ENCODE measurements at regions not wholly inside any gene's neighbourhood (a gene's known extent, or its start where the extent isn't known, plus 50 kb on each side); places are given as distances from the start of the nearest gene placed in this dataset.

GRCh38 chr18:27447451-27447881 is 262.4 kb upstream of the CHST9 start:
- H2AFZ ChIP-seq (ENCODE audit: low read length) = no peak overlapping the region
- DNase-seq = no peak

More at GRCh38 chr18:27447451-27447881, 262.4 kb upstream of the CHST9 start:
- Histone ChIP-seq H4K5ac (ENCODE audit: insufficient read length, low read depth, low read length) (no peak overlapping the region), H2BK5ac (ENCODE audit: insufficient read length, low read length) (no peak overlapping the region), H3K9ac (ENCODE audit: extremely low read depth, insufficient read length, low read length) (no peak overlapping the region), H3K23ac (ENCODE audit: insufficient read length, low read depth, low read length) (no peak overlapping the region), H3K27ac (ENCODE audit: insufficient read length, low read depth, low read length) (no peak overlapping the region), H2BK120ac (ENCODE audit: low read depth, low read length, poor library complexity, severe bottlenecking) (no peak overlapping the region), H3K79me1 (ENCODE audit: insufficient read depth, low read depth, low read length, poor library complexity, severe bottlenecking) (no peaks in the 10 kb centered on the region), H3K9me3 (ENCODE audit: control insufficient read depth, low read depth, low read length) (no peaks in the 10 kb centered on the region), H3K14ac (ENCODE audit: insufficient read depth, low read length) (no peak overlapping the region), H3K79me2 (ENCODE audit: insufficient read depth, low read length) (no peaks in the 10 kb centered on the region), H3K4me1 (ENCODE audit: insufficient read depth, low read length) (no peaks in the 10 kb centered on the region), H3K27me3 (ENCODE audit: insufficient read depth, low read length) (no peaks in the 10 kb centered on the region), H3K18ac (ENCODE audit: insufficient read length, low read depth, low read length) (no peak overlapping the region), H2BK20ac (ENCODE audit: low read depth, low read length, poor library complexity, severe bottlenecking) (no peak overlapping the region), H4K91ac (ENCODE audit: insufficient read length, low read depth, low read length) (no peak overlapping the region), H3K56ac (ENCODE audit: insufficient read length, low read depth, low read length) (no peak overlapping the region), H3K4me2 (ENCODE audit: insufficient read depth, insufficient read length, low read length) (no peak overlapping the region), H2AK5ac (ENCODE audit: insufficient read length, low read length) (no peak overlapping the region), H2BK12ac (ENCODE audit: insufficient read length, low read depth, low read length) (no peak overlapping the region), H2BK15ac (ENCODE audit: low read depth, low read length) (no peak overlapping the region), H3T11ph (ENCODE audit: low read length) (no peak overlapping the region), H4K20me1 (ENCODE audit: control insufficient read depth, insufficient read depth, insufficient read length) (no peaks in the 10 kb centered on the region), H3K4ac (ENCODE audit: low read depth, low read length) (no peak overlapping the region), H3K23me2 (ENCODE audit: insufficient read length, low read depth, low read length, poor library complexity, severe bottlenecking) (no peaks in the 10 kb centered on the region), H4K8ac (replicated peaks; ENCODE audit: insufficient read length, low read depth, low read length) (no peak overlapping the region)
- WGBS (ENCODE audit: extremely low coverage, insufficient read length, low lambda C conversion rate) = no CpG with 5 or more reads among the region's 5 CpGs
- Mint-ChIP-seq H3K4me3 (no peak overlapping the region), H3K27ac (no peak overlapping the region), H3K9me3 (peaks cover 8% of the 10 kb centered on the region in 2 experiments; a peak in 4 of 5 replicates), H3K36me3 (ENCODE audit: insufficient read depth in 1 of 3, low read depth in 3 of 3) (peaks cover 6 to 10% (median 7%) of the 10 kb centered on the region in 3 experiments; a peak in 5 of 7 replicates), H3K4me1 (peaks cover 4 to 7% of the 10 kb centered on the region in 2 experiments), H3K27me3 (ENCODE audit: low read depth) (no peaks in the 10 kb centered on the region)
- no peak for TF ChIP-seq CTCF (conservative IDR thresholded peaks at IDR 0.05)
